ENCODE measurements at regions not wholly inside any gene's neighbourhood (a gene's known extent, or its start where the extent isn't known, plus 50 kb on each side); places are given as distances from the start of the nearest gene placed in this dataset.
"Not testable (repeated sequence)": the region's sequence is repeated elsewhere in the genome, so short reads cannot be mapped to it uniquely, and the experiment has no call there.

GRCh38 chr7:22039670-22040069, 94.0 kb upstream of the CDCA7L start:
- Mint-ChIP-seq H3K4me1 (no peaks in the 10 kb centered on the region), H3K27me3 (ENCODE audit: low read depth) (peaks cover 4% of the 10 kb centered on the region)
- no peak for TF ChIP-seq CTCF (IDR thresholded peaks at IDR 0.05; ENCODE audit: unreplicated experiment in 3 of 3)

DNA sequence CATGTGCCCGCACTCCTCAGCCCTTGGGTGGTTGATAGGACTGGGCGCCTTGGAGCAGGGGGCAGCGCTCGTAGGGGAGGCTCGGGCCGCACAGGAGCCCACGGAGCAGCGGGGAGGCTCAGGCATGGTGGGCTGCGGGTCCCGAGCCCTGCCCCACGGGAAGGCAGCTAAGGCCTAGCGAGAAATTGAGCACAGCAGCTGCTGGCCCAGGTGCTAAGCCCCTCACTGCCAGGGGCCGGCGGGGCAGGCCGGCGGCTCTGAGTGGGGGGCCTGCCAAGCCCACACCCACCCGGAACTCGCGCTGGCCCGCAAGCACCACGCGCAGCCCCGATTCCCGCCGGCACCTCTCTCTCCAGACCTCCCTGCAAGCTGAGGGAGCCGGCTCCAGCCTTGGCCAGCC, 86.7 kb upstream of the CDCA7L start:
- H3K4me1 Mint-ChIP-seq: not testable (repeated sequence)

More at GRCh38 chr7:22039670-22040069, 94.0 kb upstream of the CDCA7L start:
- Mint-ChIP-seq H3K4me3 (no peak overlapping the region), H3K9me3 (peaks cover 12% of the 10 kb centered on the region), H3K36me3 (ENCODE audit: low read depth) (no peaks in the 10 kb centered on the region), H3K27ac (peak overlapping the region in 2 of 3 experiments; percentile 73 to 76)

DNA sequence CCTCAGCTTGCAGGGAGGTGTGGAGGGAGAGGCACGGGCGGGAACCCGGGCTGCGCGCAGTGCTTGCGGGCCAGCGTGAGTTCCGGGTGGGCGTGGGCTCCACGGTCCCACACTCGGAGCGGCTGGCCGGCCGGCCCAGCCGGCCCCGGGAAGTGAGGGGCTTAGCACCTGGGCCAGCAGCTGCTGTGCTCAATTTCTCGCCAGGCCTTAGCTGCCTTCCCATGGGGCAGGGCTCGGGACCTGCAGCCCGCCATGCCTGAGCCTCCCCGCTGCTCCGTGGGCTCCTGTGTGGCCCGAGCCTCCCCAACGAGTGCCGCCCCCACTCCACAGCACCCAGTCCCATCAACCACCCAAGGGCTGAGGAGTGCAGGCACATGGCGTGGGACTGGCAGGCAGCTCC, 83.0 kb upstream of the CDCA7L start:
- H3K4me3 Mint-ChIP-seq; H3K36me3 Mint-ChIP-seq (ENCODE audit: low read depth); H3K27ac Mint-ChIP-seq; H3K4me1 Mint-ChIP-seq; H3K9me3 Mint-ChIP-seq; H3K27me3 Mint-ChIP-seq (ENCODE audit: low read depth): not testable (repeated sequence)

More for the DNA sequence above, 86.7 kb upstream of the CDCA7L start:
- H3K9me3 Mint-ChIP-seq: peaks cover 12% of the 10 kb centered on the region
- not testable (repeated sequence) for H3K36me3 Mint-ChIP-seq (ENCODE audit: low read depth); H3K27ac Mint-ChIP-seq; H3K27me3 Mint-ChIP-seq (ENCODE audit: low read depth); H3K4me3 Mint-ChIP-seq

DNA sequence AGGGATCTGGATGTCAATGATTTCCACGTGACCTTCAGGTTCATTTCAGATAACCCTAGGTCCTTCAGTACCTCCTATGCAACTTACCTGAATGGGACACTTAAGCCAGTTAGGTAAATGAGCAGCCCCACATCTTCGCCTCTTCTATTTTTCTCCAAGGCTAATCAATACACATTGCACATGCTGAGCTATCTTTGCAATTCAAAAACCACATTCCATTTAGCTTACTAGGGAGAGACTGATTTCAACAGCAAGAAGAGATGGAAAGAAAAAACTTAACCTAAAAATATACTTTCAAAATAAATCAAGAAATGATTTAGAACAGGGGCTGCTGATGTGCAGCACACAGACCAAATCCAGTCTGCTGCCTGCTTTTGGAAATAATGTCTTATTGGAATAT, 81.8 kb upstream of the CDCA7L start:
- no peak overlapping the region for H3K27ac Mint-ChIP-seq
- H3K9me3 Mint-ChIP-seq: peaks cover 5% of the 10 kb centered on the region
- no peak overlapping the region for H3K4me3 Mint-ChIP-seq
- TF ChIP-seq CTCF (IDR thresholded peaks at IDR 0.05; ENCODE audit: unreplicated experiment in 3 of 3): no peak
- H3K4me1 Mint-ChIP-seq: no peaks in the 10 kb centered on the region
- H3K27me3 Mint-ChIP-seq (ENCODE audit: low read depth): peaks cover 6% of the 10 kb centered on the region
- H3K36me3 Mint-ChIP-seq (ENCODE audit: low read depth): no peaks in the 10 kb centered on the region

DNA sequence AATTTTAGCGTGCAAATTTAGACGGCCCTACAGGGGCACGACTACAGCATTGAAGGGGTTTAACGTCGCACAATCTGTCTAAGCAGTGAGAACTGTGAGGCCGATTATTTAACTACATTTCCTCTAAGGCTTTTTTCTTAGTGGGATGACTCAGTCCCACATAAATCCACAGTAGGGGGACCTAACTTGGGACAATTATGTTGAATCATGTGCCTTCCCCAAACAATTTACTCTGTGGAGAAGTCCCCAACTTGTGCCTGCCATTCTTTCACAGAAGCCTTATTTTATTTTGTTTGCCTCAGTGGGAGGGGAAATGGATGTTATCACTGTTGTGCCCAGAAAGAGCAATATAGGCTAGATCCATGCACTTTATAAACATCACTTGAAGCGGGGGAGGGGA, 80.3 kb upstream of the CDCA7L start:
- no peak for TF ChIP-seq CTCF (IDR thresholded peaks at IDR 0.05; ENCODE audit: unreplicated experiment in 3 of 3)
- H3K27ac Mint-ChIP-seq: no peak overlapping the region
- no peak overlapping the region for H3K4me3 Mint-ChIP-seq
- H3K36me3 Mint-ChIP-seq (ENCODE audit: low read depth): no peaks in the 10 kb centered on the region
- H3K4me1 Mint-ChIP-seq: no peaks in the 10 kb centered on the region
- H3K27me3 Mint-ChIP-seq (ENCODE audit: low read depth): peaks cover 1% of the 10 kb centered on the region
- H3K9me3 Mint-ChIP-seq: peaks cover 3% of the 10 kb centered on the region

DNA sequence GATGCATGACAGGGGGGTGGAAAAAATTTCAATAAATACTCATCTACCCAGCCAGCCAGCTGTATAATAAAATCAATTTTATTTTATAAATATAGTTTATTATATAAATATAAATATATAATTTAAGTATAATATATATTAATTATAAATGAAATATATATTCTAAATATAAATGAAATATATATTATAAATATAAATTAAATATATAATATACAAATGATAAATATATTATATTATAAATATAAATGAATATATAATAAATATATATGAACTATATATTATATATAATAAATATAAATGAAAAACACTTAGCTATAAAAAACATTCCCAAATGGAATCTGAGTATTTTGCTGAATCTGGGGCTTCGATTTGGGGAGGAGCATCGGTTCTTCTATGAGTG, 79.4 kb upstream of the CDCA7L start:
- no peak overlapping the region for H3K4me3 Mint-ChIP-seq
- no peak overlapping the region for H3K27ac Mint-ChIP-seq
- H3K27me3 Mint-ChIP-seq (ENCODE audit: low read depth): no peaks in the 10 kb centered on the region
- H3K4me1 Mint-ChIP-seq: no peaks in the 10 kb centered on the region
- TF ChIP-seq CTCF (IDR thresholded peaks at IDR 0.05; ENCODE audit: unreplicated experiment in 3 of 3): no peak
- no peaks in the 10 kb centered on the region for H3K36me3 Mint-ChIP-seq (ENCODE audit: low read depth)
- H3K9me3 Mint-ChIP-seq: peaks cover 3% of the 10 kb centered on the region

- no peaks in the 10 kb centered on the region for H3K27me3 Mint-ChIP-seq (ENCODE audit: low read depth)
- TF ChIP-seq CTCF (IDR thresholded peaks at IDR 0.05; ENCODE audit: unreplicated experiment in 3 of 3): no peak
- no peaks in the 10 kb centered on the region for H3K36me3 Mint-ChIP-seq (ENCODE audit: low read depth)
- H3K4me3 Mint-ChIP-seq: no peak overlapping the region
- no peak overlapping the region for H3K27ac Mint-ChIP-seq
- no peaks in the 10 kb centered on the region for H3K9me3 Mint-ChIP-seq
- H3K4me1 Mint-ChIP-seq: no peaks in the 10 kb centered on the region
Observed at GRCh38 chr7:22019931-22020330, 74.2 kb upstream of the CDCA7L start.
